Hepatocyte (in vitro differentiated cells): ENCODE measurements at regions not wholly inside any gene's neighbourhood (a gene's known extent, or its start where the extent isn't known, plus 50 kb on each side); places are given as distances from the start of the nearest gene placed in this dataset.

Experiments
- CTCF ChIP-seq: fragments of 200-600 bp; sonication (generic); IDR thresholded peaks from 2 replicates; pipeline ENCODE4 v1.5.1; 2016; ENCODE audit warnings: antibody characterized with exemption, mild to moderate bottlenecking; ENCODE audit not compliant: poor library complexity
- EZH2phosphoT487 ChIP-seq: fragments of 200-600 bp; sonication (generic); IDR thresholded peaks from one replicate; pipeline ENCODE4 v1.6.1; 2018; ENCODE audit warnings: antibody characterized with exemption, mild to moderate bottlenecking, low read depth, moderate library complexity; ENCODE audit not compliant: unreplicated experiment, severe bottlenecking

GRCh38 chr1:4084896-4085295 is 184.8 kb upstream of the C1orf174 start:
- TF ChIP-seq CTCF, result no peak
- no peak for TF ChIP-seq EZH2phosphoT487
